Thyroid gland (tissue), 4 donors: ENCODE measurements at regions not wholly inside any gene's neighbourhood (a gene's known extent, or its start where the extent isn't known, plus 50 kb on each side); places are given as distances from the start of the nearest gene placed in this dataset.

ENCODE experiments used
- POLR2A ChIP-seq, 2 donors: fragments of 450-650 bp; IDR thresholded peaks; one replicate each; pipeline ENCODE4 v1.6.1; 2017; ENCODE audit warnings: antibody characterized with exemption in 2 of 2, mild to moderate bottlenecking in 2 of 2, moderate library complexity in 1 of 2
- TF ChIP-seq, protein P1 (sequence below), 6 experiments: fragments of 200-600 bp in 3 of 6; fragments of 450-650 bp in 3 of 6; sonication (generic) in 3 of 6; IDR thresholded peaks; one replicate each; pipeline ENCODE4 v1.5.1; 2016 to 2019; ENCODE audit warnings: antibody characterized with exemption in 6 of 6, mild to moderate bottlenecking in 2 of 6, inconsistent platforms in 1 of 6, moderate library complexity in 1 of 6

DNA sequence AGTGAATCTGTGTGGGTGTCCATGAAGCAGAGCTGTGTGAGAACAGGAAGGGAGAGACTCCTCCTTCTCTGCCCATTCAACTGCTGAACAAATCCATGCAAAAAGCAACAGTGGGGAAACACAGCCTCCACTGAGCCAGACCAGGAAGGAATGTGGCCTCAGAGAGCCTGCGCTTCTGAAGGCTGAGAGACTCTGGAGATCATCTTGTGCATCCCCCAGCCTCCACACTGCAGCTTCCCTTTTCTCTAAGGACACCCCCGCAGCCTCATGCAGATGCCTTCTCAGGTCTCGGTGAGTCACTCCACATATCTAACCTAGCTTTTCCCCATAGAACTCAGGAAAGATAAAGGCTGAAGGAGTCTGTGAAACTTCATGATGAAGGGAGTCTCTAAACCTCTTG is 402.9 kb downstream of the TNS1 start:
- TF ChIP-seq, protein P1, sequence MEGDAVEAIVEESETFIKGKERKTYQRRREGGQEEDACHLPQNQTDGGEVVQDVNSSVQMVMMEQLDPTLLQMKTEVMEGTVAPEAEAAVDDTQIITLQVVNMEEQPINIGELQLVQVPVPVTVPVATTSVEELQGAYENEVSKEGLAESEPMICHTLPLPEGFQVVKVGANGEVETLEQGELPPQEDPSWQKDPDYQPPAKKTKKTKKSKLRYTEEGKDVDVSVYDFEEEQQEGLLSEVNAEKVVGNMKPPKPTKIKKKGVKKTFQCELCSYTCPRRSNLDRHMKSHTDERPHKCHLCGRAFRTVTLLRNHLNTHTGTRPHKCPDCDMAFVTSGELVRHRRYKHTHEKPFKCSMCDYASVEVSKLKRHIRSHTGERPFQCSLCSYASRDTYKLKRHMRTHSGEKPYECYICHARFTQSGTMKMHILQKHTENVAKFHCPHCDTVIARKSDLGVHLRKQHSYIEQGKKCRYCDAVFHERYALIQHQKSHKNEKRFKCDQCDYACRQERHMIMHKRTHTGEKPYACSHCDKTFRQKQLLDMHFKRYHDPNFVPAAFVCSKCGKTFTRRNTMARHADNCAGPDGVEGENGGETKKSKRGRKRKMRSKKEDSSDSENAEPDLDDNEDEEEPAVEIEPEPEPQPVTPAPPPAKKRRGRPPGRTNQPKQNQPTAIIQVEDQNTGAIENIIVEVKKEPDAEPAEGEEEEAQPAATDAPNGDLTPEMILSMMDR (IDR thresholded peaks at IDR 0.05), result no peak
- no peak for TF ChIP-seq POLR2A (IDR thresholded peaks at IDR 0.05)
